ENCODE measurements at regions not wholly inside any gene's neighbourhood (a gene's known extent, or its start where the extent isn't known, plus 50 kb on each side); places are given as distances from the start of the nearest gene placed in this dataset.

- no peak for DNase-seq (ENCODE audit: low spot score)
- Histone ChIP-seq H3K79me2 (no peaks in the 10 kb centered on the region), H2AFZ (no peak overlapping the region), H3K27me3 (peaks cover 26% of the 10 kb centered on the region), H3K4me2 (no peak overlapping the region), H3K9me3 (ENCODE audit: low read depth) (no peaks in the 10 kb centered on the region), H3K36me3 (replicated peaks; ENCODE audit: insufficient read depth, low read depth) (no peaks in the 10 kb centered on the region), H3K4me3 (no peak overlapping the region), H4K20me1 (ENCODE audit: insufficient read depth, poor library complexity, severe bottlenecking) (no peaks in the 10 kb centered on the region), H3K9me2 (replicated peaks; ENCODE audit: insufficient read depth) (no peaks in the 10 kb centered on the region), H3K4me1 (ENCODE audit: insufficient read depth) (no peaks in the 10 kb centered on the region), H3K27ac (no peak overlapping the region)
- TF ChIP-seq CTCF (IDR thresholded peaks at IDR 0.05; ENCODE audit: poor library complexity): no peak
- WGBS (ENCODE audit: low lambda C conversion rate, missing lambda C conversion rate): 90% methylated on average over 6 of the region's 6 CpGs
Observed at GRCh38 chr1:148315071-148315811, 163.2 kb upstream of the NBPF11 start.

GRCh38 chr1:148310807-148311206 lies 158.7 kb upstream of the NBPF11 start:
- Histone ChIP-seq H3K4me2 (no peak overlapping the region), H3K4me3 (no peak overlapping the region), H4K20me1 (ENCODE audit: insufficient read depth, poor library complexity, severe bottlenecking) (no peaks in the 10 kb centered on the region), H3K27me3 (no peaks in the 10 kb centered on the region), H3K9me2 (replicated peaks; ENCODE audit: insufficient read depth) (no peaks in the 10 kb centered on the region), H2AFZ (no peak overlapping the region), H3K36me3 (replicated peaks; ENCODE audit: insufficient read depth, low read depth) (no peaks in the 10 kb centered on the region), H3K27ac (no peak overlapping the region), H3K79me2 (no peaks in the 10 kb centered on the region), H3K9me3 (ENCODE audit: low read depth) (no peaks in the 10 kb centered on the region), H3K4me1 (ENCODE audit: insufficient read depth) (no peaks in the 10 kb centered on the region)
- DNase-seq (ENCODE audit: low spot score): no peak
- TF ChIP-seq EZH2 (IDR thresholded peaks at IDR 0.05; ENCODE audit: borderline replicate concordance) (no peak), EZH2phosphoT487 (IDR thresholded peaks at IDR 0.05; ENCODE audit: low read depth, severe bottlenecking, unreplicated experiment) (no peak), CTCF (IDR thresholded peaks at IDR 0.05; ENCODE audit: poor library complexity) (no peak)

GRCh38 chr1:148309940-148310500 lies 157.9 kb upstream of the NBPF11 start:
- H4K20me1 ChIP-seq (ENCODE audit: insufficient read depth, poor library complexity, severe bottlenecking): no peaks in the 10 kb centered on the region
- H3K79me2 ChIP-seq: no peaks in the 10 kb centered on the region
- WGBS (ENCODE audit: low lambda C conversion rate, missing lambda C conversion rate): 98% methylated on average over 36 of the region's 37 CpGs
- no peaks in the 10 kb centered on the region for H3K27me3 ChIP-seq
- H3K27ac ChIP-seq: no peak overlapping the region
- DNase-seq (ENCODE audit: low spot score): no peak
- no peaks in the 10 kb centered on the region for H3K9me3 ChIP-seq (ENCODE audit: low read depth)
- H3K4me3 ChIP-seq: no peak overlapping the region
- H3K36me3 ChIP-seq (replicated peaks; ENCODE audit: insufficient read depth, low read depth): no peaks in the 10 kb centered on the region
- no peaks in the 10 kb centered on the region for H3K4me1 ChIP-seq (ENCODE audit: insufficient read depth)
- no peaks in the 10 kb centered on the region for H3K9me2 ChIP-seq (replicated peaks; ENCODE audit: insufficient read depth)
- H3K4me2 ChIP-seq: no peak overlapping the region
- TF ChIP-seq EZH2phosphoT487 (IDR thresholded peaks at IDR 0.05; ENCODE audit: low read depth, severe bottlenecking, unreplicated experiment): no peak
- no peak for TF ChIP-seq EZH2 (IDR thresholded peaks at IDR 0.05; ENCODE audit: borderline replicate concordance)
- no peak for TF ChIP-seq CTCF (IDR thresholded peaks at IDR 0.05; ENCODE audit: poor library complexity)
- no peak overlapping the region for H2AFZ ChIP-seq
